SK-N-SH (cell line): ENCODE measurements at regions not wholly inside any gene's neighbourhood (a gene's known extent, or its start where the extent isn't known, plus 50 kb on each side); places are given as distances from the start of the nearest gene placed in this dataset.

Experiments used
- CHD2 ChIP-seq: fragments of 150-350 bp; IDR thresholded peaks from 2 replicates; pipeline ENCODE4 v1.6.1; 2018; ENCODE audit warnings: low read length; ENCODE audit not compliant: partially characterized antibody
- GABPA ChIP-seq: IDR thresholded peaks from 2 replicates; pipeline ENCODE4 v1.4.0; 2012; ENCODE audit warnings: low read depth, mild to moderate bottlenecking
- GATA2 ChIP-seq: sonication (generic); formaldehyde crosslinking; IDR thresholded peaks from 2 replicates; pipeline ENCODE4 v1.5.0; 2020; ENCODE audit warnings: mild to moderate bottlenecking, missing genetic modification reagents
- MXI1 ChIP-seq: IDR thresholded peaks from 2 replicates; pipeline ENCODE4 v1.6.1; 2012; ENCODE audit warnings: mild to moderate bottlenecking, low read depth, low read length, improper control_type of control experiment
- POLR2AphosphoS5 ChIP-seq: IDR thresholded peaks from 2 replicates; pipeline ENCODE4 v1.6.1; 2012; ENCODE audit warnings: low read depth, low read length
- RAD21 ChIP-seq: IDR thresholded peaks from 2 replicates; pipeline ENCODE4 v1.6.1; 2012; ENCODE audit warnings: mild to moderate bottlenecking, low read length
- RCOR1 ChIP-seq: fragments of 150-350 bp; IDR thresholded peaks from 2 replicates; pipeline ENCODE4 v1.6.1; 2017; ENCODE audit warnings: antibody characterized with exemption, low read length
- RFX5 ChIP-seq: IDR thresholded peaks from 2 replicates; pipeline ENCODE4 v1.6.1; 2012; ENCODE audit warnings: mild to moderate bottlenecking, improper control_type of control experiment, low read length
- SMC3 ChIP-seq: IDR thresholded peaks from 2 replicates; pipeline ENCODE4 v1.6.1; 2012; ENCODE audit warnings: low read depth, low read length, improper control_type of control experiment
- TEAD4 ChIP-seq: IDR thresholded peaks from 2 replicates; pipeline ENCODE4 v1.4.0; 2012; ENCODE audit warnings: mild to moderate bottlenecking, borderline replicate concordance; ENCODE audit not compliant: insufficient read depth
- TF ChIP-seq, protein P1 (sequence below): fragments of 200-600 bp; sonication (generic); IDR thresholded peaks from 2 replicates; pipeline ENCODE4 v1.6.1; 2017; ENCODE audit warnings: antibody characterized with exemption, mild to moderate bottlenecking, moderate library complexity
- TF ChIP-seq, protein P2 (sequence below): IDR thresholded peaks from 2 replicates; pipeline ENCODE4 v1.4.0; 2012; ENCODE audit warnings: low read depth
- TF ChIP-seq, protein P3 (sequence below): fragments of 150-350 bp; IDR thresholded peaks from 2 replicates; pipeline ENCODE4 v1.6.1; 2017; ENCODE audit warnings: antibody characterized with exemption, low read length, low read depth, borderline replicate concordance

DNA sequence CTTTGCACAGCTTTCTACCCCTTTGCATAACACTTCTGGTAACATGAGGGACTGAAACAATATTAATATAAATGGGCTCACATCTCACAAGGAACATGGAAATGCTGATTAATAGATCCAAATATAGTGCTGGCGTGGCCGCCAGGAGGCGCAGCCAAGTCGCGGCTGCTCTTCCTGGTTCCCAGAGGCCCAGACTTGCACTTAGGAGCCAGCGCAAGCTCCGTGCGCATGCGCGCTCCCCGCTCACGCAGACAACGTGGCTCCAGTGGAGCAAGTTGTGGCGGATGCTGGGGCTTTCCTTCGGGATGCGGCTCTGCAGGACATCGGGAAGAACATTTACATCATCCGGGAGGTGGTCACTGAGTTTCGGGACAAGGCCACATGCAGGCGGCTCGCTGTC is 318.3 kb upstream of the SLC7A11 start:
- TF ChIP-seq MXI1 (no peak), CHD2 (no peak), RCOR1 (no peak), GABPA (no peak), TEAD4 (no peak), POLR2AphosphoS5 (no peak), RFX5 (no peak), RAD21 (no peak), SMC3 (no peak), GATA2 (CRISPR knock-in tag) (no peak)
- TF ChIP-seq, protein P1, sequence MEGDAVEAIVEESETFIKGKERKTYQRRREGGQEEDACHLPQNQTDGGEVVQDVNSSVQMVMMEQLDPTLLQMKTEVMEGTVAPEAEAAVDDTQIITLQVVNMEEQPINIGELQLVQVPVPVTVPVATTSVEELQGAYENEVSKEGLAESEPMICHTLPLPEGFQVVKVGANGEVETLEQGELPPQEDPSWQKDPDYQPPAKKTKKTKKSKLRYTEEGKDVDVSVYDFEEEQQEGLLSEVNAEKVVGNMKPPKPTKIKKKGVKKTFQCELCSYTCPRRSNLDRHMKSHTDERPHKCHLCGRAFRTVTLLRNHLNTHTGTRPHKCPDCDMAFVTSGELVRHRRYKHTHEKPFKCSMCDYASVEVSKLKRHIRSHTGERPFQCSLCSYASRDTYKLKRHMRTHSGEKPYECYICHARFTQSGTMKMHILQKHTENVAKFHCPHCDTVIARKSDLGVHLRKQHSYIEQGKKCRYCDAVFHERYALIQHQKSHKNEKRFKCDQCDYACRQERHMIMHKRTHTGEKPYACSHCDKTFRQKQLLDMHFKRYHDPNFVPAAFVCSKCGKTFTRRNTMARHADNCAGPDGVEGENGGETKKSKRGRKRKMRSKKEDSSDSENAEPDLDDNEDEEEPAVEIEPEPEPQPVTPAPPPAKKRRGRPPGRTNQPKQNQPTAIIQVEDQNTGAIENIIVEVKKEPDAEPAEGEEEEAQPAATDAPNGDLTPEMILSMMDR: no peak
- TF ChIP-seq, protein P2, sequence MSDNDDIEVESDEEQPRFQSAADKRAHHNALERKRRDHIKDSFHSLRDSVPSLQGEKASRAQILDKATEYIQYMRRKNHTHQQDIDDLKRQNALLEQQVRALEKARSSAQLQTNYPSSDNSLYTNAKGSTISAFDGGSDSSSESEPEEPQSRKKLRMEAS: no peak
- TF ChIP-seq, protein P3, sequence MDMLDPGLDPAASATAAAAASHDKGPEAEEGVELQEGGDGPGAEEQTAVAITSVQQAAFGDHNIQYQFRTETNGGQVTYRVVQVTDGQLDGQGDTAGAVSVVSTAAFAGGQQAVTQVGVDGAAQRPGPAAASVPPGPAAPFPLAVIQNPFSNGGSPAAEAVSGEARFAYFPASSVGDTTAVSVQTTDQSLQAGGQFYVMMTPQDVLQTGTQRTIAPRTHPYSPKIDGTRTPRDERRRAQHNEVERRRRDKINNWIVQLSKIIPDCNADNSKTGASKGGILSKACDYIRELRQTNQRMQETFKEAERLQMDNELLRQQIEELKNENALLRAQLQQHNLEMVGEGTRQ: no peak
